ENCODE measurements at regions not wholly inside any gene's neighbourhood (a gene's known extent, or its start where the extent isn't known, plus 50 kb on each side); places are given as distances from the start of the nearest gene placed in this dataset.

DNA sequence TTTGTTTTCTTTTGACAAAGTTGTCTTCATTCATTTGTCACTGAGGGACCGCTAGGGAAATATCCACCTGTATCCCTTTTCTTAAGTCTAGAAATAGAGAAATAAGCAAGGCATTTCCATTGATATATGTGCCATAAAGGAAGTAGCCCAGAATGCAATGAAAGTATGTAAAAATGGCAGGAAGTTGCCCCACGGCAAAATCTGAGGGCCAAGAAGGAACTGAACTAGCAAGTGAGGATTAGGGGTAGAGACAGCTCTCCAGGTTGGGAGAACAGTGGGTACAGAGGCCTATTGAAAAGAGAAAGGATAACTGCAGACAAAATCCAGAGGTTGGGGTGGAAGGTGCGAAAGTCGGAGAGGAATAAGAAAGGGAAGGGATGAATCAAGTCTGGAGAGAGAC, 56.6 kb upstream of the TOMM7 start:
- TF ChIP-seq, protein P1, sequence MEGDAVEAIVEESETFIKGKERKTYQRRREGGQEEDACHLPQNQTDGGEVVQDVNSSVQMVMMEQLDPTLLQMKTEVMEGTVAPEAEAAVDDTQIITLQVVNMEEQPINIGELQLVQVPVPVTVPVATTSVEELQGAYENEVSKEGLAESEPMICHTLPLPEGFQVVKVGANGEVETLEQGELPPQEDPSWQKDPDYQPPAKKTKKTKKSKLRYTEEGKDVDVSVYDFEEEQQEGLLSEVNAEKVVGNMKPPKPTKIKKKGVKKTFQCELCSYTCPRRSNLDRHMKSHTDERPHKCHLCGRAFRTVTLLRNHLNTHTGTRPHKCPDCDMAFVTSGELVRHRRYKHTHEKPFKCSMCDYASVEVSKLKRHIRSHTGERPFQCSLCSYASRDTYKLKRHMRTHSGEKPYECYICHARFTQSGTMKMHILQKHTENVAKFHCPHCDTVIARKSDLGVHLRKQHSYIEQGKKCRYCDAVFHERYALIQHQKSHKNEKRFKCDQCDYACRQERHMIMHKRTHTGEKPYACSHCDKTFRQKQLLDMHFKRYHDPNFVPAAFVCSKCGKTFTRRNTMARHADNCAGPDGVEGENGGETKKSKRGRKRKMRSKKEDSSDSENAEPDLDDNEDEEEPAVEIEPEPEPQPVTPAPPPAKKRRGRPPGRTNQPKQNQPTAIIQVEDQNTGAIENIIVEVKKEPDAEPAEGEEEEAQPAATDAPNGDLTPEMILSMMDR (IDR thresholded peaks at IDR 0.05): no peak
- no peak for TF ChIP-seq POLR2AphosphoS5 (IDR thresholded peaks at IDR 0.05; ENCODE audit: low read depth, low read length)

Measured in Panc1 (cell line).